B cell (primary cell): ENCODE measurements at regions not wholly inside any gene's neighbourhood (a gene's known extent, or its start where the extent isn't known, plus 50 kb on each side); places are given as distances from the start of the nearest gene placed in this dataset.

ENCODE experiments used
- ATAC-seq: fragments of 200-7000 bp; cut with Tn5 transposase; one replicate; pipeline ENCODE4 v1.10.0; 2021; ENCODE audit warnings: low read depth, mild to moderate bottlenecking, moderate number of reproducible peaks, moderate library complexity
- CTCF ChIA-PET: fragments of 350-600 bp; sonication (Branson Sonifier 250); formaldehyde crosslinking; loops from one replicate; lab custom pipeline; 2021; ENCODE audit warnings: antibody characterized with exemption, inconsistent platforms; lab: Charles Lee
- POLR2A ChIA-PET: fragments of 350-600 bp; sonication (Branson Sonifier 250); formaldehyde crosslinking; loops from one replicate; lab custom pipeline; 2021; ENCODE audit warnings: antibody characterized with exemption; lab: Charles Lee
- DNase-seq: peaks from one replicate; pipeline ENCODE4 v3.0.0; 2013
- H2AFZ ChIP-seq: 2 replicates; pipeline ENCODE4 v1.6.1; 2012; ENCODE audit warnings: mild to moderate bottlenecking, low read depth, low read length; ENCODE audit not compliant: insufficient read depth, poor library complexity, severe bottlenecking
- H3K27ac ChIP-seq, 2 donors: 1 replicate in 1 of 2; 2 replicates in 1 of 2; pipeline ENCODE4 v1.5.1; 2012 to 2013; ENCODE audit warnings: low read length in 2 of 2, mild to moderate bottlenecking in 2 of 2, moderate library complexity in 1 of 2
- H3K27me3 ChIP-seq, 4 experiments: fragments of 200-600 bp in 1 of 4; sonication (generic) in 1 of 4; replicated peaks in 1 of 4; 1 replicate in 2 of 4; 2 replicates in 2 of 4; pipeline versions ENCODE4 v1.6.1 to v1.7.0; 2013 to 2016; ENCODE audit warnings: low read length in 3 of 4, mild to moderate bottlenecking in 2 of 4, mixed read lengths in 1 of 4, moderate library complexity in 1 of 4; ENCODE audit not compliant: insufficient read depth in 4 of 4, control insufficient read depth in 3 of 4; ENCODE audit errors: control extremely low read depth in 1 of 4
- H3K36me3 ChIP-seq, 2 experiments: replicated peaks in 1 of 2; 1 replicate in 1 of 2; 2 replicates in 1 of 2; pipeline versions ENCODE4 v1.6.1 to v1.7.1; 2013; ENCODE audit warnings: low read length in 1 of 2; ENCODE audit not compliant: insufficient read depth in 2 of 2, control insufficient read depth in 1 of 2; ENCODE audit errors: control extremely low read depth in 1 of 2, extremely low read depth in 1 of 2
- H3K4me1 ChIP-seq, 2 donors: fragments of 200-600 bp in 1 of 2; sonication (generic) in 1 of 2; 1 replicate in 1 of 2; 2 replicates in 1 of 2; pipeline versions ENCODE4 v1.5.1 to v1.6.1; 2013 to 2017; ENCODE audit warnings: low read length in 2 of 2; ENCODE audit not compliant: control insufficient read depth in 2 of 2, insufficient read depth in 2 of 2
- H3K4me2 ChIP-seq: replicated peaks from 2 replicates; pipeline ENCODE3; 2012; ENCODE audit warnings: mild to moderate bottlenecking, low read depth, low read length; ENCODE audit not compliant: poor library complexity, severe bottlenecking
- H3K4me3 ChIP-seq, 5 experiments: fragments of 200-600 bp in 1 of 5; sonication (generic) in 1 of 5; 1 replicate in 3 of 5; 2 replicates in 2 of 5; pipeline versions ENCODE4 v1.5.1 to v1.7.0; 2011 to 2016; ENCODE audit warnings: low read length in 4 of 5, mild to moderate bottlenecking in 4 of 5, low read depth in 2 of 5, control low read depth in 1 of 5, moderate library complexity in 1 of 5; ENCODE audit not compliant: insufficient read depth in 1 of 5; ENCODE audit errors: control extremely low read depth in 1 of 5, extremely low read depth in 1 of 5
- H3K79me2 ChIP-seq: fragments of 200-600 bp; sonication (generic); one replicate; pipeline ENCODE4 v1.6.0; 2016; ENCODE audit warnings: low read length; ENCODE audit not compliant: control insufficient read depth, insufficient read depth
- H3K9ac ChIP-seq: fragments of 200-600 bp; sonication (generic); 2 replicates; pipeline ENCODE4 v1.6.1; 2017; ENCODE audit warnings: mild to moderate bottlenecking, low read length, moderate library complexity
- H3K9me3 ChIP-seq, 3 donors: one replicate each; pipeline versions ENCODE4 v1.6.1 to v1.7.1; 2013; ENCODE audit warnings: low read length in 2 of 3; ENCODE audit not compliant: control insufficient read depth in 2 of 3, insufficient read depth in 1 of 3; ENCODE audit errors: control extremely low read depth in 1 of 3
- H4K20me1 ChIP-seq: 2 replicates; pipeline ENCODE4 v1.6.0; 2012; ENCODE audit warnings: mild to moderate bottlenecking, low read length; ENCODE audit not compliant: insufficient read depth, control insufficient read depth, poor library complexity, severe bottlenecking
- H3K27ac Mint-ChIP-seq: one replicate; pipeline ENCODE4 v1.8.0; 2021; ENCODE audit warnings: mixed read lengths
- H3K27me3 Mint-ChIP-seq: one replicate; pipeline ENCODE4 v1.8.0; 2021; ENCODE audit warnings: mixed read lengths
- H3K4me1 Mint-ChIP-seq: one replicate; pipeline ENCODE4 v1.8.0; 2021; ENCODE audit warnings: mixed read lengths
- H3K4me3 Mint-ChIP-seq: one replicate; pipeline ENCODE4 v1.8.0; 2021; ENCODE audit warnings: mixed read lengths
- H3K9me3 Mint-ChIP-seq: one replicate; pipeline ENCODE4 v1.8.0; 2022; ENCODE audit warnings: mixed read lengths; ENCODE audit not compliant: insufficient read depth
- CTCF ChIP-seq: fragments of 200-600 bp; IDR thresholded peaks from one replicate; pipeline ENCODE4 v1.8.0; 2022; ENCODE audit warnings: antibody characterized with exemption, mild to moderate bottlenecking
- EZH2 ChIP-seq: IDR thresholded peaks from 2 replicates; pipeline ENCODE4 v1.6.1; 2012; ENCODE audit warnings: borderline replicate concordance, low read depth, mild to moderate bottlenecking, moderate library complexity, low read length; ENCODE audit not compliant: insufficient read depth, poor library complexity, severe bottlenecking
- WGBS: methylation state at CpG from one replicate; pipeline ENCODE4 v1.1.5; 2013; ENCODE audit warnings: missing lambda C conversion rate; ENCODE audit not compliant: insufficient coverage; 5-methylcytosine and 5-hydroxymethylcytosine counted together
- intact Hi-C: fragments of 100-400 bp; cut with micrococcal nuclease; formaldehyde crosslinking; loops from one replicate; pipeline ENCODE4 v1.10.0; 2022

- ATAC-seq = no peak
- Histone ChIP-seq H3K27ac (no peak overlapping the region), H3K27me3 (no peaks in the 10 kb centered on the region), H3K9me3 (no peaks in the 10 kb centered on the region), H2AFZ (no peak overlapping the region), H3K4me2 (no peak overlapping the region), H3K9ac (no peak overlapping the region), H3K4me1 (no peaks in the 10 kb centered on the region), H4K20me1 (no peaks in the 10 kb centered on the region), H3K79me2 (no peaks in the 10 kb centered on the region), H3K36me3 (no peaks in the 10 kb centered on the region), H3K4me3 (no peak overlapping the region)
- Mint-ChIP-seq H3K4me1 (no peaks in the 10 kb centered on the region), H3K4me3 (no peak overlapping the region), H3K9me3 (no peaks in the 10 kb centered on the region), H3K27me3 (no peaks in the 10 kb centered on the region), H3K27ac (no peak overlapping the region)
- CTCF ChIA-PET = no interaction called here
- no peak for DNase-seq
- intact Hi-C loops = no loop called here
- POLR2A ChIA-PET = no interaction called here
- 90% methylated on average over 2 of the region's 3 CpGs for WGBS
- TF ChIP-seq EZH2 (no peak), CTCF (no peak)
Measured at GRCh38 chr4:180962268-180962667, 1280.9 kb upstream of the TENM3 start.

GRCh38 chr4:180966312-180966711 is 1276.9 kb upstream of the TENM3 start:
- Histone ChIP-seq H3K27me3 (no peaks in the 10 kb centered on the region), H3K4me3 (no peak overlapping the region), H3K9me3 (no peaks in the 10 kb centered on the region), H3K9ac (no peak overlapping the region), H3K27ac (no peak overlapping the region), H3K79me2 (no peaks in the 10 kb centered on the region), H4K20me1 (no peaks in the 10 kb centered on the region), H3K4me2 (no peak overlapping the region), H3K4me1 (no peaks in the 10 kb centered on the region), H3K36me3 (no peaks in the 10 kb centered on the region), H2AFZ (no peak overlapping the region)
- TF ChIP-seq CTCF (no peak), EZH2 (no peak)
- no peak for ATAC-seq
- H3K27me3 Mint-ChIP-seq = no peaks in the 10 kb centered on the region
- ChIA-PET CTCF (no interaction called here), POLR2A (no interaction called here)
- H3K9me3 Mint-ChIP-seq = no peaks in the 10 kb centered on the region
- intact Hi-C loops = no loop called here
- no peak for DNase-seq
- H3K4me3 Mint-ChIP-seq = no peak overlapping the region
- no CpG with 5 or more reads among the region's 2 CpGs for WGBS
- no peaks in the 10 kb centered on the region for H3K4me1 Mint-ChIP-seq
- no peak overlapping the region for H3K27ac Mint-ChIP-seq
